AG04449 (cell line): ENCODE measurements at regions not wholly inside any gene's neighbourhood (a gene's known extent, or its start where the extent isn't known, plus 50 kb on each side); places are given as distances from the start of the nearest gene placed in this dataset.

Source experiments
- CTCF ChIA-PET: fragments of 350-600 bp; formaldehyde crosslinking; extraction: SDS; loops from one replicate; lab custom pipeline; 2021; ENCODE audit warnings: antibody characterized with exemption; lab: Yijun Ruan, JAX
- POLR2A ChIA-PET: fragments of 400-600, 350-600 bp; formaldehyde crosslinking; extraction: SDS; loops from one replicate; lab custom pipeline; 2020; ENCODE audit warnings: antibody characterized with exemption, inconsistent platforms; lab: Yijun Ruan, JAX
- DNase-seq: peaks from one replicate; pipeline ENCODE4 v3.0.0-alpha.2; 2010; ENCODE audit warnings: low read depth, low spot score
- H3K4me3 ChIP-seq: 2 replicates; pipeline ENCODE4 v1.5.1; 2011; ENCODE audit warnings: low read depth, mild to moderate bottlenecking, control low read depth, low read length
- CTCF ChIP-seq: IDR thresholded peaks from one replicate; pipeline ENCODE4 v1.5.1; 2011; ENCODE audit warnings: mild to moderate bottlenecking, moderate library complexity, low read length, control low read depth, inconsistent platforms; ENCODE audit not compliant: insufficient read depth; ENCODE audit errors: missing control alignments

GRCh38 chr3:43894176-43895049, 203.7 kb downstream of the ABHD5 start:
- peak overlapping the region; percentile 57 for H3K4me3 ChIP-seq
- no peak for TF ChIP-seq CTCF
- ChIA-PET POLR2A (interaction anchor here (0.7 kb wide), 1 partner anchor 15 kb away, joined by 3 read pairs; no protein-coding TSS in a partner anchor), CTCF (interaction anchor here (1.4 to 1.9 kb wide), 2 partner anchors 10 to 305 kb away, joined by 3 to 5 read pairs; no protein-coding TSS in a partner anchor)
- no peak for DNase-seq

- no peak for DNase-seq
- H3K4me3 ChIP-seq: no peak overlapping the region
- ChIA-PET POLR2A (no interaction called here), CTCF (interaction anchor here (0.7 to 1.9 kb wide), 2 partner anchors 9 to 88 kb away, joined by 3 to 5 read pairs; no protein-coding TSS in a partner anchor)
- no peak for TF ChIP-seq CTCF
Observed at GRCh38 chr3:43895573-43895972, 204.8 kb downstream of the ABHD5 start.

- DNase-seq: no peak
- ChIA-PET POLR2A (no interaction called here), CTCF (no interaction called here)
- no peak overlapping the region for H3K4me3 ChIP-seq
- no peak for TF ChIP-seq CTCF
Observed at GRCh38 chr3:43902415-43902814, 211.7 kb downstream of the ABHD5 start.

- no peak for TF ChIP-seq CTCF
- ChIA-PET CTCF (interaction anchor here (0.6 to 0.9 kb wide), 2 partner anchors 10 to 136 kb away, joined by 3 to 5 read pairs; no protein-coding TSS in a partner anchor), POLR2A (no interaction called here)
- DNase-seq: no peak
- no peak overlapping the region for H3K4me3 ChIP-seq
Observed at GRCh38 chr3:43905157-43905556, 214.4 kb downstream of the ABHD5 start.

GRCh38 chr3:43906849-43907507, 216.2 kb downstream of the ABHD5 start:
- DNase-seq: no peak
- ChIA-PET POLR2A (no interaction called here), CTCF (no interaction called here)
- TF ChIP-seq CTCF: no peak
- H3K4me3 ChIP-seq: no peak overlapping the region

GRCh38 chr3:43907508-43907858, 216.7 kb downstream of the ABHD5 start:
- CTCF ChIA-PET: no interaction called here
- no peak for TF ChIP-seq CTCF
- H3K4me3 ChIP-seq: no peak overlapping the region

More at GRCh38 chr3:43907508-43907858, 216.7 kb downstream of the ABHD5 start:
- POLR2A ChIA-PET: no interaction called here
- no peak for DNase-seq
